Naive B cell (primary cell): ENCODE measurements at regions not wholly inside any gene's neighbourhood (a gene's known extent, or its start where the extent isn't known, plus 50 kb on each side); places are given as distances from the start of the nearest gene placed in this dataset.

Experiments used
- ATAC-seq, 2 donors: fragments of 150-1000 bp; cut with Tn5 transposase; 2 replicates each; pipeline ENCODE4 v1.10.0; 2021; ENCODE audit warnings: low read depth in 2 of 2, mild to moderate bottlenecking in 2 of 2, moderate library complexity in 2 of 2
- DNase-seq: peaks from one replicate; pipeline ENCODE4 v3.0.0; 2022
- H3K27ac Mint-ChIP-seq, 6 donors: one replicate each; pipeline ENCODE4 v1.8.0; 2020 to 2022; ENCODE audit warnings: mild to moderate bottlenecking in 6 of 6, mixed read lengths in 6 of 6, moderate library complexity in 5 of 6, inconsistent platforms in 2 of 6
- H3K27me3 Mint-ChIP-seq, 3 donors: one replicate each; pipeline ENCODE4 v1.8.0; 2021 to 2022; ENCODE audit warnings: mixed read lengths in 3 of 3, mild to moderate bottlenecking in 1 of 3
- H3K36me3 Mint-ChIP-seq, 2 donors: one replicate each; pipeline ENCODE4 v1.8.0; 2020 to 2022; ENCODE audit warnings: mixed read lengths in 2 of 2, inconsistent platforms in 1 of 2, mild to moderate bottlenecking in 1 of 2
- H3K4me1 Mint-ChIP-seq, 3 donors: one replicate each; pipeline ENCODE4 v1.8.0; 2020 to 2022; ENCODE audit warnings: mixed read lengths in 3 of 3, inconsistent platforms in 1 of 3, mild to moderate bottlenecking in 1 of 3, moderate library complexity in 1 of 3
- H3K4me3 Mint-ChIP-seq, 8 donors: one replicate each; pipeline ENCODE4 v1.8.0; 2020 to 2022; ENCODE audit warnings: mild to moderate bottlenecking in 8 of 8, mixed read lengths in 8 of 8, moderate library complexity in 8 of 8, inconsistent platforms in 2 of 8
- H3K9me3 Mint-ChIP-seq, 7 donors: one replicate each; pipeline ENCODE4 v1.8.0; 2020 to 2022; ENCODE audit warnings: mixed read lengths in 7 of 7, mild to moderate bottlenecking in 5 of 7, inconsistent platforms in 2 of 7, moderate library complexity in 1 of 7

GRCh38 chr2:150620416-150620815 lies 132.9 kb upstream of the RND3 start:
- H3K4me3 Mint-ChIP-seq, result no peak overlapping the region
- H3K27ac Mint-ChIP-seq, result no peak overlapping the region
- no peak for DNase-seq
- H3K4me1 Mint-ChIP-seq, result no peaks in the 10 kb centered on the region
- H3K36me3 Mint-ChIP-seq, result no peaks in the 10 kb centered on the region
- no peaks in the 10 kb centered on the region for H3K27me3 Mint-ChIP-seq
- H3K9me3 Mint-ChIP-seq, result peaks cover 0 to 5% (median 3%) of the 10 kb centered on the region in 7 donors
- ATAC-seq, result no peak

- H3K4me1 Mint-ChIP-seq, result no peaks in the 10 kb centered on the region
- H3K27ac Mint-ChIP-seq, result no peak overlapping the region
- no peaks in the 10 kb centered on the region for H3K27me3 Mint-ChIP-seq
- no peak for DNase-seq
- H3K9me3 Mint-ChIP-seq, result peaks cover 0 to 5% (median 2%) of the 10 kb centered on the region in 7 donors
- ATAC-seq, result no peak
- no peak overlapping the region for H3K4me3 Mint-ChIP-seq
- no peaks in the 10 kb centered on the region for H3K36me3 Mint-ChIP-seq
Observed at GRCh38 chr2:150619607-150620330, 132.3 kb upstream of the RND3 start.

GRCh38 chr2:150618245-150618895 lies 130.9 kb upstream of the RND3 start:
- no peaks in the 10 kb centered on the region for H3K27me3 Mint-ChIP-seq
- H3K4me3 Mint-ChIP-seq, result no peak overlapping the region
- DNase-seq (no peak), ATAC-seq (no peak)
- H3K36me3 Mint-ChIP-seq, result no peaks in the 10 kb centered on the region
- no peaks in the 10 kb centered on the region for H3K4me1 Mint-ChIP-seq
- peaks cover 0 to 5% (median 2%) of the 10 kb centered on the region in 7 donors for H3K9me3 Mint-ChIP-seq
- H3K27ac Mint-ChIP-seq, result no peak overlapping the region

- DNase-seq (no peak), ATAC-seq (no peak)
- no peaks in the 10 kb centered on the region for H3K27me3 Mint-ChIP-seq
- H3K9me3 Mint-ChIP-seq, result peaks cover 0 to 5% (median 2%) of the 10 kb centered on the region in 7 donors
- H3K4me3 Mint-ChIP-seq, result no peak overlapping the region
- H3K4me1 Mint-ChIP-seq, result no peaks in the 10 kb centered on the region
- H3K27ac Mint-ChIP-seq, result no peak overlapping the region
- H3K36me3 Mint-ChIP-seq, result no peaks in the 10 kb centered on the region
Observed at GRCh38 chr2:150617351-150617978, 130.0 kb upstream of the RND3 start.

- H3K27me3 Mint-ChIP-seq, result no peaks in the 10 kb centered on the region
- no peak for DNase-seq
- no peak for ATAC-seq
- peaks cover 0 to 5% (median 0%) of the 10 kb centered on the region in 7 donors for H3K9me3 Mint-ChIP-seq
- no peaks in the 10 kb centered on the region for H3K36me3 Mint-ChIP-seq
- no peak overlapping the region for H3K4me3 Mint-ChIP-seq
- no peak overlapping the region for H3K27ac Mint-ChIP-seq
- no peaks in the 10 kb centered on the region for H3K4me1 Mint-ChIP-seq
Observed at GRCh38 chr2:150612957-150613710, 125.7 kb upstream of the RND3 start.

GRCh38 chr2:150610670-150611279 lies 123.3 kb upstream of the RND3 start:
- H3K27me3 Mint-ChIP-seq, result no peaks in the 10 kb centered on the region
- H3K9me3 Mint-ChIP-seq, result peaks cover 0 to 3% (median 0%) of the 10 kb centered on the region in 7 donors
- no peaks in the 10 kb centered on the region for H3K4me1 Mint-ChIP-seq
- no peaks in the 10 kb centered on the region for H3K36me3 Mint-ChIP-seq
- no peak overlapping the region for H3K4me3 Mint-ChIP-seq
- no peak for ATAC-seq
- no peak overlapping the region for H3K27ac Mint-ChIP-seq
- DNase-seq, result no peak

- no peak overlapping the region for H3K4me3 Mint-ChIP-seq
- H3K9me3 Mint-ChIP-seq, result no peaks in the 10 kb centered on the region
- H3K4me1 Mint-ChIP-seq, result no peaks in the 10 kb centered on the region
Observed at GRCh38 chr2:150609831-150610582, 122.5 kb upstream of the RND3 start.

GRCh38 chr2:150608341-150608740 lies 120.9 kb upstream of the RND3 start:
- Mint-ChIP-seq H3K4me3 (no peak overlapping the region), H3K36me3 (no peaks in the 10 kb centered on the region), H3K4me1 (no peaks in the 10 kb centered on the region), H3K27ac (no peak overlapping the region), H3K27me3 (no peaks in the 10 kb centered on the region), H3K9me3 (no peaks in the 10 kb centered on the region)
- DNase-seq (no peak), ATAC-seq (no peak)

More at GRCh38 chr2:150609831-150610582, 122.5 kb upstream of the RND3 start:
- DNase-seq, result no peak
- Mint-ChIP-seq H3K27ac (no peak overlapping the region), H3K36me3 (no peaks in the 10 kb centered on the region), H3K27me3 (no peaks in the 10 kb centered on the region)
- no peak for ATAC-seq

GRCh38 chr2:150607390-150607811 lies 119.9 kb upstream of the RND3 start:
- H3K27ac Mint-ChIP-seq, result no peak overlapping the region
- no peak for DNase-seq
- H3K9me3 Mint-ChIP-seq, result no peaks in the 10 kb centered on the region
- no peaks in the 10 kb centered on the region for H3K36me3 Mint-ChIP-seq
- H3K4me1 Mint-ChIP-seq, result no peaks in the 10 kb centered on the region
- ATAC-seq, result no peak
- no peaks in the 10 kb centered on the region for H3K27me3 Mint-ChIP-seq
- H3K4me3 Mint-ChIP-seq, result no peak overlapping the region

GRCh38 chr2:150606380-150607060 lies 119.1 kb upstream of the RND3 start:
- peak overlapping the region in 1 of 6 donors; percentile 13 for H3K27ac Mint-ChIP-seq

GRCh38 chr2:150605664-150606063 lies 118.2 kb upstream of the RND3 start:
- Mint-ChIP-seq H3K9me3 (no peaks in the 10 kb centered on the region), H3K27me3 (no peaks in the 10 kb centered on the region), H3K36me3 (no peaks in the 10 kb centered on the region), H3K27ac (no peak overlapping the region), H3K4me3 (no peak overlapping the region), H3K4me1 (no peaks in the 10 kb centered on the region)
- no peak for ATAC-seq
- DNase-seq, result no peak

More at GRCh38 chr2:150606380-150607060, 119.1 kb upstream of the RND3 start:
- no peak for DNase-seq
- Mint-ChIP-seq H3K9me3 (no peaks in the 10 kb centered on the region), H3K4me3 (no peak overlapping the region), H3K4me1 (no peaks in the 10 kb centered on the region), H3K27me3 (no peaks in the 10 kb centered on the region), H3K36me3 (no peaks in the 10 kb centered on the region)
- no peak for ATAC-seq

- no peak for DNase-seq
- no peak overlapping the region for H3K27ac Mint-ChIP-seq
- H3K27me3 Mint-ChIP-seq, result no peaks in the 10 kb centered on the region
- ATAC-seq, result no peak
- H3K4me1 Mint-ChIP-seq, result no peaks in the 10 kb centered on the region
- H3K4me3 Mint-ChIP-seq, result no peak overlapping the region
- H3K36me3 Mint-ChIP-seq, result no peaks in the 10 kb centered on the region
- peaks cover 0 to 3% (median 0%) of the 10 kb centered on the region in 7 donors for H3K9me3 Mint-ChIP-seq
Observed at GRCh38 chr2:150601280-150602038, 114.0 kb upstream of the RND3 start.
